C4-2B (cell line): ENCODE measurements at regions not wholly inside any gene's neighbourhood (a gene's known extent, or its start where the extent isn't known, plus 50 kb on each side); places are given as distances from the start of the nearest gene placed in this dataset.
"Not testable (repeated sequence)": the region's sequence is repeated elsewhere in the genome, so short reads cannot be mapped to it uniquely, and the experiment has no call there.

ENCODE experiments used
- H3K27ac ChIP-seq: fragments of 450-650 bp; 2 replicates; pipeline ENCODE4 v1.5.1; 2017
- ZFX ChIP-seq: fragments of 450-650 bp; IDR thresholded peaks from 2 replicates; pipeline ENCODE4 v1.6.1; 2017
- TF ChIP-seq, protein P1 (sequence below): fragments of 450-650 bp; conservative IDR thresholded peaks from 2 replicates; pipeline ENCODE4 v1.5.1; 2017; ENCODE audit warnings: mild to moderate bottlenecking

DNA sequence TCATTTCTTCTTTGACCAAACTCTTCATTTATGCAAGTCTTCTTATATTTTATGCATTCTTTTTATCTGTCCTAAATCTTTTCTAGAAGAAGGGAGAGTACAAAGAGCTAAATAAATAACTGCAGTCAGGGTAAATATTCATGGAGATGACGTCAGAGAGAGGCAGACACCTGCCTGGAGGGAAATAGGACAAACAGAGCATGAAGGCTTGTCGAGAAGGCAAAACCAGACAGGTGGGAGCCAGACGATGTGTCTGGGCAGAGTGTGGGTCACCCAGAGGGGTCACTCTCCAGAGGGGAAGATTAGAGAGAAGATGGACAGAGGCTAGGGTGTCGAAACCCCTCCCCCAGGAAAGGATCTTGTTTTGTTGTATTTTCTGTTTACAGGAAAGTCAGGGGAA is 78.3 kb upstream of the RPL38 start:
- no peak for TF ChIP-seq ZFX
- TF ChIP-seq, protein P1, sequence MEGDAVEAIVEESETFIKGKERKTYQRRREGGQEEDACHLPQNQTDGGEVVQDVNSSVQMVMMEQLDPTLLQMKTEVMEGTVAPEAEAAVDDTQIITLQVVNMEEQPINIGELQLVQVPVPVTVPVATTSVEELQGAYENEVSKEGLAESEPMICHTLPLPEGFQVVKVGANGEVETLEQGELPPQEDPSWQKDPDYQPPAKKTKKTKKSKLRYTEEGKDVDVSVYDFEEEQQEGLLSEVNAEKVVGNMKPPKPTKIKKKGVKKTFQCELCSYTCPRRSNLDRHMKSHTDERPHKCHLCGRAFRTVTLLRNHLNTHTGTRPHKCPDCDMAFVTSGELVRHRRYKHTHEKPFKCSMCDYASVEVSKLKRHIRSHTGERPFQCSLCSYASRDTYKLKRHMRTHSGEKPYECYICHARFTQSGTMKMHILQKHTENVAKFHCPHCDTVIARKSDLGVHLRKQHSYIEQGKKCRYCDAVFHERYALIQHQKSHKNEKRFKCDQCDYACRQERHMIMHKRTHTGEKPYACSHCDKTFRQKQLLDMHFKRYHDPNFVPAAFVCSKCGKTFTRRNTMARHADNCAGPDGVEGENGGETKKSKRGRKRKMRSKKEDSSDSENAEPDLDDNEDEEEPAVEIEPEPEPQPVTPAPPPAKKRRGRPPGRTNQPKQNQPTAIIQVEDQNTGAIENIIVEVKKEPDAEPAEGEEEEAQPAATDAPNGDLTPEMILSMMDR: no peak
- H3K27ac ChIP-seq: no peak overlapping the region

DNA sequence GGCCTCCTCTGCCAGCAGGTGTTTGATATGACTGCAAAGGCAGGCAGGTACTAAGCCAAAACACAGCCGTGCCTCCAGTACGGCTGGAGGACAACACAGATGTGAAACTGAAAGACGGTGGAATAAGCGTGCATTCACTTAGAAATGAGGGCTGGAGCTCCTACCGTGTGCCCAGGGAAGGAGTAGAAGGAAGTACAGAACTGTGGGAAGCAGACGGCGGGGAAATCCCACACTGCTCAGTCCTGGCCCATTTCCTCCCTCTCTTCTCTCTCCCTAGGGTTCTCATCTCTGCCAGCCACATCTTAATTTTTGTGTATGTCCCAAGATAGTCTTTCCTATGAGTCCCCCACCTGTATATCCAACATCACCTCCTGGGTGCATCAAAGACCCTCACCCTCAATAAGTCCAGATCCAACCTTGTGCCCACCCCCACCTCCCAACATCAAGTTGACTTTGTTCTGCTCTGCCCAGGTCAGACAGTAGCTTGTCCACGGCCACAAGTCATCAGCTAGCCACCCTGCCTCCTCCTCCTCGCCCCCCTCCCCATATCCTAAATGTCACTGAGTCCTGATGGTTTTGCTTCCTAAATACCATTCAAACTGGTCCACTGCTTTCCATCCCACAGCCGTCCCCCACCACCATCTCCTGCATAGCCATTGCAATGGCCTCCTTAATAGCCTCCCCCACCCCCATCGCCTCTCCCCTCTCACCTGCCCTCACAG is 77.1 kb upstream of the RPL38 start:
- TF ChIP-seq, protein P1: no peak
- no peak for TF ChIP-seq ZFX

DNA sequence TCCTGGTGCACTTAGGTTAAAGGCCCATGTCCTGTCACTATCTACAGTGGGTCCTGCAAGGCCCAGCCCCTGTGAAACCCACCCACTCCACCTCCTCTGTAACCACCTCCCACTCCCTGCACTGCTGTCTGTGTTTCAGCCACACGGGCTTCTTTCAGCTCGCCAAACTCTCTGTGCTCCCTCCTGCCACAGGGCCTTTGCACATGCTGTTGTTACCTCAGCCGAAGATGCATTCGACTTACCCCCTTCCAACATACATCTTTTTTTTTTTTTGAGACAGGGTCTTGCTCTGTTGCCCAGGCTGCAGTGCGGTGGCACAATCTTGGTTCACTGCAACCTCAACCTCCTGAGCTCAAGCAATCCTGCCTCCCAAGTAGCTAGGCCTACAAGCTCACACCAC is 76.5 kb upstream of the RPL38 start:
- TF ChIP-seq, protein P1: no peak
- TF ChIP-seq ZFX: no peak

More for the DNA sequence above, 77.1 kb upstream of the RPL38 start:
- H3K27ac ChIP-seq: no peak overlapping the region

DNA sequence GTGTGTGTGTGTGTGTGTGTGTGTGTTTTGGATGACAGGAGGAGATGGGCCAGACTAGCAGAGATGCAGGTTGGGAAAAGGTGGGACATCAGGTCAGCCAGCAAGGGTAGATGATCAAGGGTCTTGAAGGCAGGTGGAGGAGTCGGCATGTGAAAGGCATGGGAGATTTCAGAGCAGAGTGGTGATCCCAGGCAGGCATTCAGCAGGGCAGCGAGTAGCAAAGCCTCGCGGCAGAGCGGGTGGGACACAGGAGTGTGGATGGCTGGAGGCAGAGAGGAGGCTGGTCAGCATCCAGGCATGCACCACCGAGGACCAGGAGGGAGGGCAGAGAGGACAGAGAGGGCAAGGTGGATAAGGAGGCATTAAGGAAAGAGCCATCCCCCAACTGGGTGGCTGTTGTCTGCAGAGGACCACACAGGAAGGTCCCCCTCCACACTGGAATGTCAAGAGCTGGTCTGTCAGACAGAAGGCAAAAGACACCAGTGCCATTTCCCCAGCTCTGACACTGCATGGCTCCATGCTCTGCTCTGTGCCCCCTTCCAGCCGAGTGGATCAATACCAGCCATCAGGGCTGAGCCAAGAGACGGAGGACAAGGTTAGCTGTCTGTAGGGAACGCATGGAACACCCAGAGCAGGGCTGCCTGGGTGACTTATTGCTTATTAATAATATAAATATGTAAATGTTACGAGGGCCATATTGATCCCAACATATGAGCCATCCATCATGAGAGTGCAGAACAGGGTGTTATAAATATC is 74.8 kb upstream of the RPL38 start:
- H3K27ac ChIP-seq: no peak overlapping the region
- TF ChIP-seq ZFX: no peak

More for the DNA sequence above, 76.5 kb upstream of the RPL38 start:
- no peak overlapping the region for H3K27ac ChIP-seq

DNA sequence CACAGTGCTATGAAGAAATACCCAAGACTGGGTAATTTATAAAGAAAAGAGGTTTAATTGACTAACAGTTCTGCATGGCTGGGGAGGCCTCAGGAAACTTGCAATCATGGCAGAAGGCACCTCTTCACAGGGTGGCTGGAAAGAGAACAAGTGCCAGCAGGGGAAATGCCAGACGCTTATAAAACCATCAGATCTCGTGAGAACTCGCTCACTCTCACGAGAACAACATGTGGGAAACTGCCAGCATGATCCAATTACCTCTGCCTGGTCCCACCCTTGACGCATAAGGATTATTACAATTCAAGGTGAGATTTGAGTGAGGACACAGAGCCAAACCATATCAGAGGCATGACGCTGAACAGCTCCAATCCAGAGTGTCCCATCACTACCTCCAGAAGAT is 73.7 kb upstream of the RPL38 start:
- H3K27ac ChIP-seq: not testable (repeated sequence)

DNA sequence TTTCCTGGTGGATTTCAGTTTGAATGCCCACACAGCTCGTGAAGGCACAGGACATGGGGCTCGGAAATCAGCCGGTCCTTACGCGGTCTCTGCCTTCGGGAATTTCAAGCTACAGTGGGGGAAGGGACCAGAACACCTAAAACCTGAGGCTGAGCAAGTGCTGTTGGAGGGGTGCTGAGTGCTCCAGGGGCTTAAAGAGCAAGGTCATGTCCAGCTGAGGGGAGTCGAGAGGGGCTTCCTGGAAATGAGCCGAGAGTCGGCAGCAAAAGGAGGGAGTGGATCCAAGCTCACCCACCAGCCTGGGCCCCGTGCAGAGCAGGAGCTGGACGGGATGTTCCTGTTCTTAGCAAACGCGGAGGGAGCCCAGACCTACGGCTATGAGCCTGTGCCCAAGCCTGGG is 73.2 kb upstream of the RPL38 start:
- H3K27ac ChIP-seq: no peak overlapping the region
- TF ChIP-seq, protein P1: no peak
- no peak for TF ChIP-seq ZFX

DNA sequence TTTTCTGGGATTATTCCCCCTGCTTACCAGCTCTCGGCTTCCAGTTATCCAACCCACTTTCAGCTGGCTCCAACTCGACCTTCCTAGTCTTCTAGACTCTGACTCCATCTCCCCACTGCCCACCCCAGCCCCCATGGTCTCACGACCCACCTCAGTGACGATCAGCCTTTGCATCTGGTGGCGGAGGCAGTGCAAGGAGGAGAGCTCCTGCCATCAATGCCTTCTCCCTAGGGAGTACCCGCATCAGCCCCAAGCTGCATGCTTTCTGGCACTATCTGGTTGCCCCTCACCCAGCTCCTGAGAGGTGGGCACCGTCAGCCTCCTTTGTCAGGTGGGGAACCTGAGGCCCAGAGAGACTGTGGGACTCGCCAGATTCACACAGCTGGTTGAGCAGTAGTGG is 72.6 kb upstream of the RPL38 start:
- no peak overlapping the region for H3K27ac ChIP-seq

DNA sequence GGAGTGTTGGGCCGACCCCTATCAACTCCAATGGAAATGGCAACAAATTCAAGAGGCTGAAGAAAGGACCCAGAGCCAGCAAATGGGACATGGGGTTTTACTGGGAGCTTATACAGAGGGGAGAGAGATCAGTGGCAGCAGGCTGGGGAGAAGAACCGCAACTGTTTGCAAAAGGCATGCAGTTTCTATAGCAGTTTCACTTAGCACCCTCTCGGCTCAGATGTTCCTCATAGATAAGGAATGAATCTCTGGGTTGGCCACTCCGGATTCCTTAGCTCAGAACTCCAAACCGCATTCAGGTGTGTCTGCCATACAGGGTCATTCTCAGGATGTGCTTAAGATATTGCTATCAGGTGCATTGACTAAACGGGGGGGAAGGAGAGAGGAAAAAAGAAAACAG is 71.1 kb upstream of the RPL38 start:
- no peak overlapping the region for H3K27ac ChIP-seq
- TF ChIP-seq, protein P1: no peak
- TF ChIP-seq ZFX: no peak

More for the DNA sequence above, 72.6 kb upstream of the RPL38 start:
- TF ChIP-seq, protein P1: no peak
- TF ChIP-seq ZFX: no peak
